CD4-positive, alpha-beta T cell (primary cell): ENCODE measurements at regions not wholly inside any gene's neighbourhood (a gene's known extent, or its start where the extent isn't known, plus 50 kb on each side); places are given as distances from the start of the nearest gene placed in this dataset.

Experiments used
- ATAC-seq: fragments of 200-7000 bp; cut with Tn5 transposase; one replicate; pipeline ENCODE4 v1.10.0; 2022; ENCODE audit warnings: mild to moderate bottlenecking; ENCODE audit not compliant: poor library complexity
- CTCF ChIA-PET: fragments of 350-600 bp; sonication (Branson Sonifier 250); formaldehyde crosslinking; loops from one replicate; lab custom pipeline; 2021; ENCODE audit warnings: antibody characterized with exemption, inconsistent platforms; lab: Charles Lee
- POLR2A ChIA-PET: fragments of 350-600 bp; sonication (Branson Sonifier 250); formaldehyde crosslinking; loops from one replicate; lab custom pipeline; 2021; ENCODE audit warnings: antibody characterized with exemption, inconsistent platforms; lab: Charles Lee
- DNase-seq, 14 experiments: peaks; one replicate each; pipeline ENCODE4 v3.0.0-alpha.2; 2013 to 2020; ENCODE audit warnings: mixed read lengths in 2 of 14
- H3K27ac ChIP-seq, 2 donors: one replicate each; pipeline versions ENCODE4 v1.5.1 to v1.7.0; 2013; ENCODE audit warnings: low read length in 2 of 2, low read depth in 1 of 2, mild to moderate bottlenecking in 1 of 2
- H3K27me3 ChIP-seq, 2 experiments: 1 replicate in 1 of 2; 2 replicates in 1 of 2; pipeline versions ENCODE4 v1.6.1 to v1.7.0; 2013; ENCODE audit warnings: low read length in 2 of 2, control low read depth in 1 of 2, mild to moderate bottlenecking in 1 of 2, moderate library complexity in 1 of 2; ENCODE audit not compliant: insufficient read depth in 2 of 2, control insufficient read depth in 1 of 2
- H3K36me3 ChIP-seq: one replicate; pipeline ENCODE4 v1.6.1; 2013; ENCODE audit warnings: low read length, control low read depth; ENCODE audit not compliant: insufficient read depth
- H3K4me1 ChIP-seq: one replicate; pipeline ENCODE4 v1.6.1; 2013; ENCODE audit warnings: low read length, control low read depth; ENCODE audit not compliant: insufficient read depth
- H3K4me3 ChIP-seq: one replicate; pipeline ENCODE4 v1.5.1; 2013; ENCODE audit warnings: mild to moderate bottlenecking, low read length, moderate library complexity
- H3K9me3 ChIP-seq, 2 experiments: 1 replicate in 1 of 2; 2 replicates in 1 of 2; pipeline versions ENCODE4 v1.6.1 to v1.7.0; 2013; ENCODE audit warnings: low read length in 2 of 2, mild to moderate bottlenecking in 2 of 2, control low read depth in 1 of 2, moderate library complexity in 1 of 2; ENCODE audit not compliant: control insufficient read depth in 1 of 2, insufficient read depth in 1 of 2
- H3K27ac Mint-ChIP-seq: one replicate; pipeline ENCODE4 v1.8.0; 2020; ENCODE audit warnings: mixed read lengths
- H3K27me3 Mint-ChIP-seq: one replicate; pipeline ENCODE4 v1.8.0; 2021; ENCODE audit warnings: mixed read lengths
- H3K36me3 Mint-ChIP-seq: one replicate; pipeline ENCODE4 v1.8.0; 2021; ENCODE audit warnings: low read depth, mixed read lengths
- H3K4me1 Mint-ChIP-seq: one replicate; pipeline ENCODE4 v1.8.0; 2021; ENCODE audit warnings: low read depth, mixed read lengths
- H3K4me3 Mint-ChIP-seq: one replicate; pipeline ENCODE4 v1.8.0; 2020; ENCODE audit warnings: mild to moderate bottlenecking, mixed read lengths
- H3K9me3 Mint-ChIP-seq: one replicate; pipeline ENCODE4 v1.8.0; 2020; ENCODE audit warnings: mixed read lengths
- CTCF ChIP-seq: fragments of 200-600 bp; IDR thresholded peaks from one replicate; pipeline ENCODE4 v1.8.0; 2022; ENCODE audit warnings: antibody characterized with exemption, mild to moderate bottlenecking
- intact Hi-C, 2 experiments: fragments of 100-400 bp; cut with DNase I in 1 of 2; cut with micrococcal nuclease in 1 of 2; formaldehyde crosslinking; loops; one replicate each; pipeline versions ENCODE4 v1.15.1 to v1.9.0; 2023 to 2025; cut with DNase I, micrococcal nuclease

DNA sequence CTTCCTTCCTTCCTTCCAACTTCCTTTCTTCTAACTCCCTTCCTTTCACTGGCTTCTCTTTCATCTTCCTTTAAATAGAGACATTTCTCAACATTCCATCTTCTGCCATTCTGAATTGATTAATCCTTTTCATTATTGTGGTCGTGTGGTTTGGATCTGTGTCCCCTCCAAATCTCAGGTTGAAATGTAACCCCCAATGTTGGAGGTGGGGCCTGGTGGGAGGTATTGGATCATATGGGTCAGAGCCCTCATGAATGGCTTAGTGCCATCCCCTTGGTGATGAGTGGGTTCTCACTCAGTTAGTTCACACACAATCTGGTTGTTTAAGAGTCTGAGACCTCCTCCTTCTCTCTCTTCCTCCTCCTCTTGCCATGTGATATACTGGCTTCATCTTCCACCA lies 130.9 kb upstream of the SV2C start:
- ChIA-PET POLR2A (no interaction called here), CTCF (no interaction called here)
- H3K4me1 ChIP-seq = no peaks in the 10 kb centered on the region
- no peak for ATAC-seq
- Mint-ChIP-seq H3K9me3 (peaks cover 8% of the 10 kb centered on the region), H3K4me3 (no peak overlapping the region), H3K36me3 (no peaks in the 10 kb centered on the region), H3K27ac (no peak overlapping the region), H3K27me3 (peaks cover 42% of the 10 kb centered on the region), H3K4me1 (no peaks in the 10 kb centered on the region)
- TF ChIP-seq CTCF = no peak
- no peaks in the 10 kb centered on the region for H3K36me3 ChIP-seq
- no peak overlapping the region for H3K4me3 ChIP-seq
- H3K27ac ChIP-seq = no peak overlapping the region
- DNase-seq = no peak
- no peaks in the 10 kb centered on the region for H3K27me3 ChIP-seq
- peaks cover 0 to 3% of the 10 kb centered on the region in 2 experiments for H3K9me3 ChIP-seq
- intact Hi-C loops = no loop called here

DNA sequence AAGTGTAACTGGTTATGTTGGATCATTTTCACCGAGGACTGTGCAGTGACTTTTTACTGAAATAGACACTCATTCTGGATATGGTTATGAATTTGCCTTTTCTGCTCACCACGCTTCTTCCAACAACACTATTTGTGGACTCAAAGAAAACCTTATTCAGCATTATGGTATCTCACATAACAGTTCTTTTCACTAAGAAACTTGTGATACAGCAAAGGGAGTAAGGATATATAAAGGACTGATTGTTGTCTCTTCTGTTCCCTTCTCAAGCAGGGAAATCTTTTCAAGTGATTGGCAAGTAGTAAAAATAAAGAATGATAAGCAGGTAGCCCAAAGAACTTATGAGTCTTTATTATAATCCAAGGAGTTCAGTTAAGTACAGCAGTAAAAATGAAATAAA lies 131.5 kb upstream of the SV2C start:
- Histone ChIP-seq H3K27me3 (no peaks in the 10 kb centered on the region), H3K9me3 (no peaks in the 10 kb centered on the region), H3K4me3 (no peak overlapping the region), H3K27ac (no peak overlapping the region), H3K36me3 (no peaks in the 10 kb centered on the region), H3K4me1 (no peaks in the 10 kb centered on the region)
- H3K27me3 Mint-ChIP-seq = peaks cover 44% of the 10 kb centered on the region
- ATAC-seq (no peak), DNase-seq (no peak)
- no peaks in the 10 kb centered on the region for H3K36me3 Mint-ChIP-seq
- H3K4me3 Mint-ChIP-seq = no peak overlapping the region
- POLR2A ChIA-PET = no interaction called here
- CTCF ChIA-PET = no interaction called here
- H3K27ac Mint-ChIP-seq = no peak overlapping the region
- peaks cover 6% of the 10 kb centered on the region for H3K9me3 Mint-ChIP-seq
- intact Hi-C loops = no loop called here
- no peak for TF ChIP-seq CTCF
- H3K4me1 Mint-ChIP-seq = no peaks in the 10 kb centered on the region

- Mint-ChIP-seq H3K9me3 (peaks cover 11% of the 10 kb centered on the region), H3K27me3 (peaks cover 48% of the 10 kb centered on the region)
Observed at GRCh38 chr5:75951158-75951557, 132.0 kb upstream of the SV2C start.

More at GRCh38 chr5:75951158-75951557, 132.0 kb upstream of the SV2C start:
- Histone ChIP-seq H3K27ac (no peak overlapping the region), H3K9me3 (no peaks in the 10 kb centered on the region), H3K36me3 (no peaks in the 10 kb centered on the region), H3K4me1 (no peaks in the 10 kb centered on the region), H3K27me3 (no peaks in the 10 kb centered on the region), H3K4me3 (no peak overlapping the region)
- H3K4me3 Mint-ChIP-seq = no peak overlapping the region
- H3K36me3 Mint-ChIP-seq = no peaks in the 10 kb centered on the region
- H3K4me1 Mint-ChIP-seq = no peaks in the 10 kb centered on the region
- intact Hi-C loops = no loop called here
- DNase-seq (no peak), ATAC-seq (no peak)
- CTCF ChIA-PET = no interaction called here
- TF ChIP-seq CTCF = no peak
- POLR2A ChIA-PET = no interaction called here
- H3K27ac Mint-ChIP-seq = no peak overlapping the region
